Activated T-cell treated with anti-CD3 and anti-CD28 coated beads, Interleukin-2, amount 50 U/mL, for 24 hours (primary cell): ENCODE measurements at regions not wholly inside any gene's neighbourhood (a gene's known extent, or its start where the extent isn't known, plus 50 kb on each side); places are given as distances from the start of the nearest gene placed in this dataset.

Source experiments
- DNase-seq: peaks from one replicate; pipeline ENCODE4 v3.0.0-alpha.2; 2020
- H3K27ac Mint-ChIP-seq: 2 replicates; pipeline ENCODE4 v1.8.0; 2020; ENCODE audit warnings: mild to moderate bottlenecking, mixed read lengths
- H3K27me3 Mint-ChIP-seq: 2 replicates; pipeline ENCODE4 v1.8.0; 2020; ENCODE audit warnings: mixed read lengths
- H3K36me3 Mint-ChIP-seq: 2 replicates; pipeline ENCODE4 v1.8.0; 2020; ENCODE audit warnings: low read depth, mixed read lengths
- H3K4me1 Mint-ChIP-seq: 2 replicates; pipeline ENCODE4 v1.8.0; 2020; ENCODE audit warnings: low read depth, mixed read lengths
- H3K4me3 Mint-ChIP-seq: 2 replicates; pipeline ENCODE4 v1.8.0; 2020; ENCODE audit warnings: mild to moderate bottlenecking, moderate library complexity, mixed read lengths
- H3K9me3 Mint-ChIP-seq: 2 replicates; pipeline ENCODE4 v1.8.0; 2020; ENCODE audit warnings: mixed read lengths

- peaks cover 55% of the 10 kb centered on the region for H3K4me1 Mint-ChIP-seq
- H3K36me3 Mint-ChIP-seq: no peaks in the 10 kb centered on the region
- H3K4me3 Mint-ChIP-seq: no peak overlapping the region
- no peaks in the 10 kb centered on the region for H3K9me3 Mint-ChIP-seq
- H3K27me3 Mint-ChIP-seq: peaks cover 48% of the 10 kb centered on the region
- DNase-seq: no peak
- peak overlapping the region; percentile 80 for H3K27ac Mint-ChIP-seq
Measured at GRCh38 chrX:45719751-45720501, 519.2 kb upstream of the DIPK2B start.

- Mint-ChIP-seq H3K36me3 (no peaks in the 10 kb centered on the region), H3K27ac (no peak overlapping the region), H3K9me3 (no peaks in the 10 kb centered on the region), H3K4me1 (peaks cover 67% of the 10 kb centered on the region), H3K27me3 (peaks cover 46% of the 10 kb centered on the region), H3K4me3 (no peak overlapping the region)
- no peak for DNase-seq
Measured at GRCh38 chrX:45718676-45719075, 518.0 kb upstream of the DIPK2B start.

GRCh38 chrX:45716750-45717149 lies 516.1 kb upstream of the DIPK2B start:
- Mint-ChIP-seq H3K4me3 (no peak overlapping the region), H3K4me1 (peaks cover 87% of the 10 kb centered on the region), H3K27me3 (peaks cover 54% of the 10 kb centered on the region), H3K9me3 (no peaks in the 10 kb centered on the region), H3K36me3 (no peaks in the 10 kb centered on the region), H3K27ac (no peak overlapping the region)
- no peak for DNase-seq

- DNase-seq: no peak
- H3K4me1 Mint-ChIP-seq: peaks cover 95% of the 10 kb centered on the region
- peaks cover 61% of the 10 kb centered on the region for H3K27me3 Mint-ChIP-seq
- H3K9me3 Mint-ChIP-seq: no peaks in the 10 kb centered on the region
- H3K36me3 Mint-ChIP-seq: no peaks in the 10 kb centered on the region
- H3K4me3 Mint-ChIP-seq: no peak overlapping the region
- peak overlapping the region; percentile 20 for H3K27ac Mint-ChIP-seq
Measured at GRCh38 chrX:45715748-45716147, 515.1 kb upstream of the DIPK2B start.

- Mint-ChIP-seq H3K4me1 (peaks cover 94% of the 10 kb centered on the region), H3K36me3 (no peaks in the 10 kb centered on the region), H3K27ac (peak overlapping the region; percentile 20), H3K9me3 (no peaks in the 10 kb centered on the region), H3K27me3 (peaks cover 58% of the 10 kb centered on the region), H3K4me3 (no peak overlapping the region)
- DNase-seq: no peak
Measured at GRCh38 chrX:45714866-45715265, 514.2 kb upstream of the DIPK2B start.

- Mint-ChIP-seq H3K27ac (no peak overlapping the region), H3K4me1 (peaks cover 89% of the 10 kb centered on the region), H3K27me3 (peaks cover 57% of the 10 kb centered on the region), H3K9me3 (no peaks in the 10 kb centered on the region), H3K36me3 (no peaks in the 10 kb centered on the region), H3K4me3 (no peak overlapping the region)
- no peak for DNase-seq
Measured at GRCh38 chrX:45712067-45712466, 511.4 kb upstream of the DIPK2B start.

GRCh38 chrX:45711231-45711630 lies 510.6 kb upstream of the DIPK2B start:
- H3K27me3 Mint-ChIP-seq: peaks cover 53% of the 10 kb centered on the region
- DNase-seq: no peak
- H3K9me3 Mint-ChIP-seq: no peaks in the 10 kb centered on the region
- H3K27ac Mint-ChIP-seq: peak overlapping the region; percentile 89
- peak overlapping the region; percentile 16 for H3K4me3 Mint-ChIP-seq
- peaks cover 81% of the 10 kb centered on the region for H3K4me1 Mint-ChIP-seq
- H3K36me3 Mint-ChIP-seq: no peaks in the 10 kb centered on the region

GRCh38 chrX:45710081-45710801 lies 509.6 kb upstream of the DIPK2B start:
- peak overlapping the region; percentile 18 for H3K4me3 Mint-ChIP-seq
- DNase-seq: peak; percentile 61
- H3K4me1 Mint-ChIP-seq: peaks cover 71% of the 10 kb centered on the region
- H3K27ac Mint-ChIP-seq: peak overlapping the region; percentile 89
- no peaks in the 10 kb centered on the region for H3K9me3 Mint-ChIP-seq
- peaks cover 50% of the 10 kb centered on the region for H3K27me3 Mint-ChIP-seq
- no peaks in the 10 kb centered on the region for H3K36me3 Mint-ChIP-seq

GRCh38 chrX:45709381-45709780 lies 508.7 kb upstream of the DIPK2B start:
- no peak overlapping the region for H3K4me3 Mint-ChIP-seq
- no peak for DNase-seq
- no peaks in the 10 kb centered on the region for H3K9me3 Mint-ChIP-seq
- H3K27ac Mint-ChIP-seq: peak overlapping the region; percentile 89
- no peaks in the 10 kb centered on the region for H3K36me3 Mint-ChIP-seq
- H3K4me1 Mint-ChIP-seq: peaks cover 62% of the 10 kb centered on the region
- peaks cover 47% of the 10 kb centered on the region for H3K27me3 Mint-ChIP-seq

- Mint-ChIP-seq H3K27me3 (peaks cover 43% of the 10 kb centered on the region), H3K27ac (peak overlapping the region; percentile 42), H3K36me3 (no peaks in the 10 kb centered on the region), H3K9me3 (peaks cover 2% of the 10 kb centered on the region), H3K4me1 (peaks cover 26% of the 10 kb centered on the region), H3K4me3 (no peak overlapping the region)
- no peak for DNase-seq
Measured at GRCh38 chrX:45699158-45699557, 498.5 kb upstream of the DIPK2B start.

- Mint-ChIP-seq H3K36me3 (no peaks in the 10 kb centered on the region), H3K9me3 (peaks cover 2% of the 10 kb centered on the region), H3K4me1 (peaks cover 26% of the 10 kb centered on the region), H3K27ac (no peak overlapping the region), H3K4me3 (no peak overlapping the region), H3K27me3 (peaks cover 47% of the 10 kb centered on the region)
- DNase-seq: no peak
Measured at GRCh38 chrX:45697591-45697990, 496.9 kb upstream of the DIPK2B start.

GRCh38 chrX:45696736-45697135 lies 496.1 kb upstream of the DIPK2B start:
- peaks cover 26% of the 10 kb centered on the region for H3K4me1 Mint-ChIP-seq
- peaks cover 47% of the 10 kb centered on the region for H3K27me3 Mint-ChIP-seq
- no peak overlapping the region for H3K4me3 Mint-ChIP-seq
- H3K36me3 Mint-ChIP-seq: no peaks in the 10 kb centered on the region
- peaks cover 2% of the 10 kb centered on the region for H3K9me3 Mint-ChIP-seq
- DNase-seq: no peak
- H3K27ac Mint-ChIP-seq: no peak overlapping the region

GRCh38 chrX:45689971-45690370 lies 489.3 kb upstream of the DIPK2B start:
- Mint-ChIP-seq H3K27me3 (peaks cover 58% of the 10 kb centered on the region), H3K27ac (no peak overlapping the region), H3K9me3 (no peaks in the 10 kb centered on the region), H3K4me3 (no peak overlapping the region), H3K36me3 (no peaks in the 10 kb centered on the region), H3K4me1 (no peaks in the 10 kb centered on the region)
- no peak for DNase-seq

- Mint-ChIP-seq H3K27me3 (peaks cover 36% of the 10 kb centered on the region), H3K36me3 (no peaks in the 10 kb centered on the region), H3K9me3 (no peaks in the 10 kb centered on the region), H3K4me1 (peaks cover 7% of the 10 kb centered on the region), H3K4me3 (no peak overlapping the region), H3K27ac (no peak overlapping the region)
- no peak for DNase-seq
Measured at GRCh38 chrX:45683914-45684313, 483.2 kb upstream of the DIPK2B start.

GRCh38 chrX:45681891-45682290 lies 481.2 kb upstream of the DIPK2B start:
- Mint-ChIP-seq H3K27me3 (peaks cover 38% of the 10 kb centered on the region), H3K36me3 (no peaks in the 10 kb centered on the region), H3K4me1 (peaks cover 7% of the 10 kb centered on the region), H3K27ac (no peak overlapping the region), H3K4me3 (no peak overlapping the region), H3K9me3 (no peaks in the 10 kb centered on the region)
- DNase-seq: no peak
